Hepatocyte (in vitro differentiated cells): ENCODE measurements at regions not wholly inside any gene's neighbourhood (a gene's known extent, or its start where the extent isn't known, plus 50 kb on each side); places are given as distances from the start of the nearest gene placed in this dataset.
"Not testable (repeated sequence)": the region's sequence is repeated elsewhere in the genome, so short reads cannot be mapped to it uniquely, and the experiment has no call there.

Experiments used
- DNase-seq: peaks from one replicate; pipeline ENCODE4 v3.0.0-alpha.2; 2016; ENCODE audit warnings: low spot score
- H2AFZ ChIP-seq: fragments of 200-600 bp; sonication (generic); 2 replicates; pipeline ENCODE4 v1.6.0; 2016; ENCODE audit warnings: antibody characterized with exemption, mild to moderate bottlenecking
- H3K27ac ChIP-seq: fragments of 200-600 bp; sonication (generic); 2 replicates; pipeline ENCODE4 v1.5.1; 2016; ENCODE audit warnings: mild to moderate bottlenecking
- H3K27me3 ChIP-seq: fragments of 200-600 bp; sonication (generic); 2 replicates; pipeline ENCODE4 v1.6.1; 2016
- H3K36me3 ChIP-seq: fragments of 200-600 bp; sonication (generic); replicated peaks from 2 replicates; pipeline ENCODE4 v1.5.1; 2016; ENCODE audit warnings: low read depth; ENCODE audit not compliant: insufficient read depth
- H3K4me1 ChIP-seq: fragments of 200-600 bp; sonication (generic); 2 replicates; pipeline ENCODE4 v1.5.1; 2016; ENCODE audit warnings: mild to moderate bottlenecking, moderate library complexity; ENCODE audit not compliant: insufficient read depth
- H3K4me2 ChIP-seq: fragments of 200-600 bp; sonication (generic); 2 replicates; pipeline ENCODE4 v1.6.0; 2016
- H3K4me3 ChIP-seq: fragments of 200-600 bp; sonication (generic); 2 replicates; pipeline ENCODE4 v1.5.1; 2016; ENCODE audit warnings: mild to moderate bottlenecking
- H3K79me2 ChIP-seq: fragments of 200-600 bp; sonication (generic); 2 replicates; pipeline ENCODE4 v1.6.0; 2017; ENCODE audit warnings: mild to moderate bottlenecking
- H3K9me2 ChIP-seq: fragments of 200-600 bp; sonication (generic); replicated peaks from 2 replicates; pipeline ENCODE4 v1.6.0; 2017; ENCODE audit warnings: mild to moderate bottlenecking; ENCODE audit not compliant: insufficient read depth
- H3K9me3 ChIP-seq: fragments of 200-600 bp; sonication (generic); 2 replicates; pipeline ENCODE4 v1.5.1; 2016; ENCODE audit warnings: low read depth, mild to moderate bottlenecking
- H4K20me1 ChIP-seq: fragments of 200-600 bp; sonication (generic); 2 replicates; pipeline ENCODE4 v1.6.0; 2016; ENCODE audit warnings: mild to moderate bottlenecking; ENCODE audit not compliant: insufficient read depth, poor library complexity, severe bottlenecking
- EZH2 ChIP-seq: fragments of 200-600 bp; sonication (generic); IDR thresholded peaks from 2 replicates; pipeline ENCODE4 v1.6.1; 2016; ENCODE audit warnings: antibody characterized with exemption, mild to moderate bottlenecking, borderline replicate concordance
- EZH2phosphoT487 ChIP-seq: fragments of 200-600 bp; sonication (generic); IDR thresholded peaks from one replicate; pipeline ENCODE4 v1.6.1; 2018; ENCODE audit warnings: antibody characterized with exemption, mild to moderate bottlenecking, low read depth, moderate library complexity; ENCODE audit not compliant: unreplicated experiment, severe bottlenecking
- WGBS: methylation state at CpG from one replicate; pipeline ENCODE4 v1.1.6; 2016; ENCODE audit warnings: low lambda C conversion rate; ENCODE audit errors: missing lambda C conversion rate; 5-methylcytosine and 5-hydroxymethylcytosine counted together
- TF ChIP-seq, protein P1 (sequence below): fragments of 200-600 bp; sonication (generic); IDR thresholded peaks from 2 replicates; pipeline ENCODE4 v1.5.1; 2016; ENCODE audit warnings: antibody characterized with exemption, mild to moderate bottlenecking; ENCODE audit not compliant: poor library complexity

DNA sequence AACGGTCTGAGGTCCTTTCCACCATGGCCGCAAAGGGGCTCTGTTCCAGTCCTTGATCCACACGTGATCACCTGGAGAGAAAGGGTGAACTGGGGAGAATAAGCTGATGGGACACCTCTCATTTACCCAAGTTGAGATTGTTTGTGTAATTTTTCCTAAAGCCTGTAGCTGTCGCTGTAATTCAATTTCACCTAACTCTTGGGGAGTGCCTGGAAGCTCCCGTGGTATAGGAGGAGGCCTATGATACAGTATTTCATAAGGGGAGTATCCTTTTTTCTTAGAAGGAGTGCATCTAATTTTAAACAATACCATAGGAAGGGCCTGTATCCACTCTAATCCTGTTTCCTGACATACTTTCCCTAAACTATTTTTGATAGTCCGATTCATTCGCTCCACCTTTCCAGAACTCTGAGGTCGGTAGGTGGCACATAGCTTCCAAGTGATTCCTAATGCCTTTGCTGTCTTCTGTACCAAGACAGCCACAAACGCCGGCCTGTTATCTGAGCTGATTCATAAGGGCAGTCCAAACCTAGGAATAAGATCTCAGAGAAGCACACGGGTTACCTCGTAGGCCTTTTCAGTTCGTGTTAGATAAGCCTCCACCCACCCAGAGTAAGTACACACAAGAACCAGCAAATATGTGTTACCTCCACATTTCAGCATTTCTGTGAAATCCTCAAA, 78.9 kb upstream of the VEPH1 start:
- WGBS, result 59% methylated on average over 13 of the region's 13 CpGs
- not testable (repeated sequence) for H2AFZ ChIP-seq

DNA sequence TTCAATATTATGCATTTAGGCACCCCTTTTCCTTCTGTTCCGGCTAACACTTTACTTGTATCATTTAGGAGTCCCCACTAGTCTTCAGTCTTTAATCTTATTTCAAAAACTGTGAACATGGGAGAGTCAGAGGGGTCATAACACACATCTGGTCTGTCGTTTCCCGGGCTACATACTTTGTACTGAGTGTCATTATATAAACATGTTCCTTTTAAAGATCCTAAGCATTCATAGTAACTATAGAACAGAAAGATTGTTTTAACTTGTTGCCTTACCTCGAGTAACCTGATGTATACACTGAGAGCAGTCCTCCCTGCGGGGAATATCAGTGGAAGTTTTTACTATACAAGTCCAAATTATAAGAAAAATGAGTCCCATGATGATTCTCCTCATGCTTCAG, 78.2 kb upstream of the VEPH1 start:
- no peak overlapping the region for H3K27ac ChIP-seq
- no peaks in the 10 kb centered on the region for H3K4me1 ChIP-seq
- H4K20me1 ChIP-seq, result no peaks in the 10 kb centered on the region
- no peak for DNase-seq
- H3K27me3 ChIP-seq, result no peaks in the 10 kb centered on the region
- no peaks in the 10 kb centered on the region for H3K36me3 ChIP-seq
- TF ChIP-seq EZH2 (no peak), EZH2phosphoT487 (no peak)
- TF ChIP-seq, protein P1, sequence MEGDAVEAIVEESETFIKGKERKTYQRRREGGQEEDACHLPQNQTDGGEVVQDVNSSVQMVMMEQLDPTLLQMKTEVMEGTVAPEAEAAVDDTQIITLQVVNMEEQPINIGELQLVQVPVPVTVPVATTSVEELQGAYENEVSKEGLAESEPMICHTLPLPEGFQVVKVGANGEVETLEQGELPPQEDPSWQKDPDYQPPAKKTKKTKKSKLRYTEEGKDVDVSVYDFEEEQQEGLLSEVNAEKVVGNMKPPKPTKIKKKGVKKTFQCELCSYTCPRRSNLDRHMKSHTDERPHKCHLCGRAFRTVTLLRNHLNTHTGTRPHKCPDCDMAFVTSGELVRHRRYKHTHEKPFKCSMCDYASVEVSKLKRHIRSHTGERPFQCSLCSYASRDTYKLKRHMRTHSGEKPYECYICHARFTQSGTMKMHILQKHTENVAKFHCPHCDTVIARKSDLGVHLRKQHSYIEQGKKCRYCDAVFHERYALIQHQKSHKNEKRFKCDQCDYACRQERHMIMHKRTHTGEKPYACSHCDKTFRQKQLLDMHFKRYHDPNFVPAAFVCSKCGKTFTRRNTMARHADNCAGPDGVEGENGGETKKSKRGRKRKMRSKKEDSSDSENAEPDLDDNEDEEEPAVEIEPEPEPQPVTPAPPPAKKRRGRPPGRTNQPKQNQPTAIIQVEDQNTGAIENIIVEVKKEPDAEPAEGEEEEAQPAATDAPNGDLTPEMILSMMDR, result no peak
- H3K4me2 ChIP-seq, result no peak overlapping the region
- H3K9me2 ChIP-seq, result no peaks in the 10 kb centered on the region
- H3K4me3 ChIP-seq, result no peak overlapping the region
- H3K79me2 ChIP-seq, result no peaks in the 10 kb centered on the region
- H3K9me3 ChIP-seq, result no peaks in the 10 kb centered on the region
- H2AFZ ChIP-seq, result no peak overlapping the region
- 74% methylated on average over 5 of the region's 5 CpGs for WGBS

More for the DNA sequence above, 78.9 kb upstream of the VEPH1 start:
- not testable (repeated sequence) for H3K4me1 ChIP-seq, H3K36me3 ChIP-seq, H3K4me2 ChIP-seq, H3K27ac ChIP-seq, H3K9me2 ChIP-seq, H3K4me3 ChIP-seq, H3K79me2 ChIP-seq, DNase-seq, H3K9me3 ChIP-seq, H3K27me3 ChIP-seq, H4K20me1 ChIP-seq
- TF ChIP-seq, protein P1, result peak; percentile 34

DNA sequence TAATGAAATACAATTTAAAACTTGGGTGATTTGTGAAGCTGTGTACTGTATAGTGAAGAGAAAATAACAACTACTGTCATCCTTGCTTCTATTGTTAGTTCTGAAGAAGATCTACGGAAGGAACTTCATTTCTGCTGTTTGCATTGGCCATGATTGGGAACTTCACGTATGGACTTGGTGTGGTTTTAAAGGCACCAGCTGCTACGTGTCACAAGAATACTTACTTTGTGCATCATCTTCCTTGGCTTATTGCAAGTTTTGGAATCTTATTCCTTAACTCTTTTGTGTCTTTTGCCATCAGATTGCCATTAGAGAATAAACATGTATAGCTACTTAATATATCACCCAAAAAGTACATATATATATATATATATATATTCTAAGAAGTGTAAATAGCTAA, 75.0 kb upstream of the VEPH1 start:
- H3K9me2 ChIP-seq, result no peaks in the 10 kb centered on the region
- no peak overlapping the region for H3K4me3 ChIP-seq
- no peaks in the 10 kb centered on the region for H4K20me1 ChIP-seq
- H3K4me1 ChIP-seq, result peaks cover 10% of the 10 kb centered on the region
- H3K79me2 ChIP-seq, result no peaks in the 10 kb centered on the region
- H2AFZ ChIP-seq, result no peak overlapping the region
- TF ChIP-seq EZH2 (no peak), EZH2phosphoT487 (no peak)
- TF ChIP-seq, protein P1, result no peak
- no peak overlapping the region for H3K27ac ChIP-seq
- no peaks in the 10 kb centered on the region for H3K9me3 ChIP-seq
- H3K36me3 ChIP-seq, result no peaks in the 10 kb centered on the region
- DNase-seq, result no peak
- no peak overlapping the region for H3K4me2 ChIP-seq
- no peaks in the 10 kb centered on the region for H3K27me3 ChIP-seq
- 82% methylated on average over 3 of the region's 3 CpGs for WGBS

DNA sequence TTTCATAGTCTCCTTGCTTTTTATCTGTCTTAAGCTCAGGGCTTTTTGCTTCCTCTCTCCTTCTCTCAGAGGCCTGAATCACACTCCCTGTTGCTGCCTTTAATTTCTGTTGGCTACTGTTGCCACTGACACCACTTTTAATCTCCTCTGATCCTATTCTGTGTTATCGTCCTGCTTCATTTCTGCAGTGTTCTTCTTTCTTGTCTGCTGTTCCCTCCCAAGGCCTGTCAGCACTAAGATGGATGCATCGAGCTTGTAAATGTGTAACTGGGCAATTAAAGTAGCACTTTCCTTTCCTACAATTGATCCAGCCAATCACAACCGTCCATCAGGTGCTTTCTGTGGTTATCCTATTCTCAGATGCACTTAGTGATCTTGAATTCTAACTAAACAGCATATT, 71.3 kb upstream of the VEPH1 start:
- no peak for DNase-seq
- H3K4me2 ChIP-seq, result peak overlapping the region; percentile 44
- H3K27ac ChIP-seq, result peak overlapping the region; percentile 43

More for the DNA sequence above, 71.3 kb upstream of the VEPH1 start:
- Histone ChIP-seq H3K4me3 (no peak overlapping the region), H3K4me1 (peaks cover 10% of the 10 kb centered on the region), H4K20me1 (no peaks in the 10 kb centered on the region), H3K9me2 (no peaks in the 10 kb centered on the region), H3K9me3 (no peaks in the 10 kb centered on the region), H3K79me2 (no peaks in the 10 kb centered on the region), H2AFZ (no peak overlapping the region), H3K36me3 (no peaks in the 10 kb centered on the region), H3K27me3 (no peaks in the 10 kb centered on the region)
- TF ChIP-seq EZH2phosphoT487 (no peak), EZH2 (no peak)
- TF ChIP-seq, protein P1, result no peak
- 34% methylated on average over 3 of the region's 3 CpGs for WGBS
